ENCODE measurements at regions not wholly inside any gene's neighbourhood (a gene's known extent, or its start where the extent isn't known, plus 50 kb on each side); places are given as distances from the start of the nearest gene placed in this dataset.

GRCh38 chr22:47718337-47718736 is 955.9 kb downstream of the TBC1D22A start:
- no peak for DNase-seq (ENCODE audit: low spot score)

- DNase-seq (ENCODE audit: low spot score), result no peak
Observed at GRCh38 chr22:47716890-47717615, 954.6 kb downstream of the TBC1D22A start.

- DNase-seq (ENCODE audit: low spot score), result no peak
Observed at GRCh38 chr22:47715866-47716578, 953.6 kb downstream of the TBC1D22A start.

DNA sequence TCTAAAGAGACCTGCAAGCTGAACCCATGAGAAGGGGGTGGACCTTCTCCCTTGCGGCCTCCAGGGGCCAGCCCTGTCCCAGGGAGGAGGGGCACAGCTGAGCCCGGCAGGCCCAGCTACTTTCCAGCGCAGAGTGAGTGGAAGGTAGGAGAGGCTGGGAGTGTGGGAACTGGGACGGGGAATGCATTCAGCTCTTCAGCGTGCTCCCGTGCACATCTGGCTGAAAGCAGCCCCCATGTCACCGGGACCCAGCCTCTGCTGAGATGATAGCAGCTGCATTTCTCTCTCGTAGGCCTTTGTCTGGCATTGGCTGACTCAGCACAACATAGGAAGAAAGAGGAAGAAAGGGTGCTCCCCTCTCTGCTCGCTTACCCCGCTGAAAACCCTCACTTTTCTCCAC is 951.5 kb downstream of the TBC1D22A start:
- DNase-seq (ENCODE audit: low spot score), result no peak

GRCh38 chr22:47710135-47710534 is 947.7 kb downstream of the TBC1D22A start:
- no peak for DNase-seq (ENCODE audit: low spot score)

- DNase-seq (ENCODE audit: low spot score), result no peak
Observed at GRCh38 chr22:47705350-47705749, 942.9 kb downstream of the TBC1D22A start.

DNA sequence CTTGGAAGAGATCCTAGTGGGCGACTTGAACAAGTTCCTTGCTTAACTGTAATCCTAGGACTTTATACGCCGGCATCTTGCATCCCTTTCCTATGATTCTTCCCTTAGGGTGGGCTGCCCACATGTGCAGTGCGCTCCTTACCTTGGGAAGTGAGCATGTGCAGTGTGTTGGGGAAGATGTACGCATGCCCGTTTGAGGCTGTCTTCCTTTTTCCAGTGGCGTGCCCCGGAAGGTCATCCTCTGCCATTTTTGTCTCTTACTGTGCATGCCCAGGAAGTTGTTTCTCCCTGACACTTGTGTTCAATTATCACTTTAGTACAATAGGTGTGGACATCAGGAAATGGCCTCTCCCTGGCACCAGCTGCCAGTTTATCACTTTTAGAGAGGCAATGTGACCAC is 936.5 kb downstream of the TBC1D22A start:
- DNase-seq (ENCODE audit: low spot score), result no peak

GRCh38 chr22:47697861-47698260 is 935.4 kb downstream of the TBC1D22A start:
- DNase-seq (ENCODE audit: low spot score), result no peak

- no peak for DNase-seq (ENCODE audit: low spot score)
Observed at GRCh38 chr22:47696776-47697175, 934.3 kb downstream of the TBC1D22A start.

- no peak for DNase-seq (ENCODE audit: low spot score)
Observed at GRCh38 chr22:47695176-47695575, 932.7 kb downstream of the TBC1D22A start.

DNA sequence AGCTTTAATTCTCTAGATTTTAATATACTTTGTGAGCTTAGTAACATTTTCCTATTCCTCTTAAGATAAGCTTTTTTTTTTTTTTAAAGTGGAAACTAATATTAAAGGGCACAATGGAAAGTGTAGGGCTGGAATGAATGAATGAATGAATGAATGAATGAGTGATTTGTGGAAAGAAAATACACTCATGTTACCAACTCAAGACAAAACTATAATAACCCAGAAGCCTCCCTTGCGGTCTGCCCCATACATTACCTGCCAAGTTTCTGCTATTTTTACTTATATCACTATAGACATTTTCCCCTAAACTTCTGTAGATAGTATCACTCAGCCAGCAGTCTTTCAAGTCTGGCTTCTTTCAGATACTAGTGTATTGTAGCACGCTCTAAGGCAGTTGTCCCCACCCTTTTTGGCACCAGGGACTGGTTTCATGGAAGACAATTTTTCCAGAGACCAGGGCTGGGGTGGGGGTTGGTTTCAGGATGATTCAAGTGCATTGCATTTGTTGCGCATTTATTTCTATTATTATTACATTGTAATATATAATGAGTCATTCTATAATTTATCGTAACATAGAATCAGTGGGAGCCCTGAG is 932.2 kb downstream of the TBC1D22A start:
- DNase-seq (ENCODE audit: low spot score), result no peak

GRCh38 chr22:47693606-47694005 is 931.2 kb downstream of the TBC1D22A start:
- no peak for DNase-seq (ENCODE audit: low spot score)

DNA sequence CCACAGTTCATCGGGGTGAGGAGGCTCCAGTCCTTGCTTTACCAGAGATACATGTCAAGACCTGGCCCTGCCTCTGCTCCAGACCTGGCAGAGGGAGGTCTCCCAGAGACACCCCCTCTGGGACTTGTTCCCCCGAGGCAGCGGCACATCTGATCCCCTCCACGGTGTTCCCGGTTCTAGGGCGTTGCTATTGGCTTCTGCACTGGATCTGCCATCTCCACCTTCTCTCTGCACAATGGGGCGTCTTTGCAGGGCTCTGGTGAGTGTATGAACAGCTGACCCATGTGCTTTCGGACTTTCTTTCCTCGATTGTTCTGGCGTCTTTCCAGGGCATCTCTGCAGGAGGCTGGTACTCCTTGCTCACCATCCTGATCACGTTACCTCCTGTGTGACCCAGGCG is 930.4 kb downstream of the TBC1D22A start:
- no peak for DNase-seq (ENCODE audit: low spot score)

- no peak for DNase-seq (ENCODE audit: low spot score)
Observed at GRCh38 chr22:47691152-47691895, 928.9 kb downstream of the TBC1D22A start.

DNA sequence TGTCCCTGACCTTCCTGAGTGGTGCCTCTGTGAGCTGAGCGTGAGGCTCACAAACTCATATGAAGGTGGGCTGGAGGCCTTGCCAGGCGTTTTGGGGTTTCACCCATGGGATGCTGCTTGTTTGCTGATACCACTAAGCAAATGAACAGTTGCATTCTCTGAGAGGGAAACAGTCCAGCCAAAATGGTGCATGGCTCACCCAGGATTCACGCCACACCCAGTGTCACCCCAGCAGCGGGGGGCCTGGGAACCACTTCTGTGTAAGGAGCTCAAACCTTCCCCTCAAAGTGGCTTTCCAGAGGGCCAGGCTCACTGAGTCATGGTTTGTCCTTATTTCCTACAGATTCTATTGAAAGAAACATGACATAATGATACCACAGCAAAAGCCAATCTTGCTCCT is 928.1 kb downstream of the TBC1D22A start:
- no peak for DNase-seq (ENCODE audit: low spot score)

GRCh38 chr22:47690166-47690565 is 927.7 kb downstream of the TBC1D22A start:
- DNase-seq (ENCODE audit: low spot score), result no peak

GRCh38 chr22:47687776-47688175 is 925.3 kb downstream of the TBC1D22A start:
- DNase-seq (ENCODE audit: low spot score), result no peak

- no peak for DNase-seq (ENCODE audit: low spot score)
Observed at GRCh38 chr22:47687346-47687655, 924.9 kb downstream of the TBC1D22A start.

GRCh38 chr22:47686594-47687345 is 924.3 kb downstream of the TBC1D22A start:
- DNase-seq (ENCODE audit: low spot score), result no peak

- no peak for DNase-seq (ENCODE audit: low spot score)
Observed at GRCh38 chr22:47681411-47682165, 919.1 kb downstream of the TBC1D22A start.

GRCh38 chr22:47678636-47679287 is 916.3 kb downstream of the TBC1D22A start:
- DNase-seq (ENCODE audit: low spot score), result no peak

Data from putamen (tissue), 1 donor.